GM12875 (cell line): ENCODE measurements at regions not wholly inside any gene's neighbourhood (a gene's known extent, or its start where the extent isn't known, plus 50 kb on each side); places are given as distances from the start of the nearest gene placed in this dataset.
"Not testable (repeated sequence)": the region's sequence is repeated elsewhere in the genome, so short reads cannot be mapped to it uniquely, and the experiment has no call there.

ENCODE experiments used
- H3K4me3 ChIP-seq: one replicate; pipeline ENCODE4 v1.5.1; 2011; ENCODE audit warnings: low read depth, low read length, control low read depth
- TF ChIP-seq, protein P1 (sequence below): IDR thresholded peaks from 2 replicates; pipeline ENCODE4 v1.5.1; 2011; ENCODE audit warnings: low read depth, mild to moderate bottlenecking, control low read depth, inconsistent platforms, low read length, moderate library complexity, borderline replicate concordance; ENCODE audit not compliant: insufficient read depth

DNA sequence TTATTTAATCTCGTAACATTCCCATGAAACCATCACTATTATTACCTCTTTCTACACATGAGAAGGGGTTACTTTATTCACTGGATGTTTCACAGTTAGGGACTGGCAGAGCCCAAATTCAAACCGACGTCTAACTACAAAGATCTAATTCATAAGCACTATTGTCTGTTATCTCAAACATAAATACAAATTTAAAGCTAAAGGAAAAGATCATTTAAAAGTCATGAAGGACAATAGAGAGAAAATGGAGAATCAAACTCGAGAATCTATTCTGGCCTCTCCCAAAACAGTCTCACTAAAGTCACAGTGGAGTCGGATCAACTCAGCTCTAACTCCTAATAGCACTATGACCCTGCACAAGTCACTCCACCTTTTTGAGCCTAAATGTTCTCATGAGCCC is 287.7 kb downstream of the ZIC4 start:
- TF ChIP-seq, protein P1, sequence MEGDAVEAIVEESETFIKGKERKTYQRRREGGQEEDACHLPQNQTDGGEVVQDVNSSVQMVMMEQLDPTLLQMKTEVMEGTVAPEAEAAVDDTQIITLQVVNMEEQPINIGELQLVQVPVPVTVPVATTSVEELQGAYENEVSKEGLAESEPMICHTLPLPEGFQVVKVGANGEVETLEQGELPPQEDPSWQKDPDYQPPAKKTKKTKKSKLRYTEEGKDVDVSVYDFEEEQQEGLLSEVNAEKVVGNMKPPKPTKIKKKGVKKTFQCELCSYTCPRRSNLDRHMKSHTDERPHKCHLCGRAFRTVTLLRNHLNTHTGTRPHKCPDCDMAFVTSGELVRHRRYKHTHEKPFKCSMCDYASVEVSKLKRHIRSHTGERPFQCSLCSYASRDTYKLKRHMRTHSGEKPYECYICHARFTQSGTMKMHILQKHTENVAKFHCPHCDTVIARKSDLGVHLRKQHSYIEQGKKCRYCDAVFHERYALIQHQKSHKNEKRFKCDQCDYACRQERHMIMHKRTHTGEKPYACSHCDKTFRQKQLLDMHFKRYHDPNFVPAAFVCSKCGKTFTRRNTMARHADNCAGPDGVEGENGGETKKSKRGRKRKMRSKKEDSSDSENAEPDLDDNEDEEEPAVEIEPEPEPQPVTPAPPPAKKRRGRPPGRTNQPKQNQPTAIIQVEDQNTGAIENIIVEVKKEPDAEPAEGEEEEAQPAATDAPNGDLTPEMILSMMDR: no peak
- H3K4me3 ChIP-seq: no peak overlapping the region

DNA sequence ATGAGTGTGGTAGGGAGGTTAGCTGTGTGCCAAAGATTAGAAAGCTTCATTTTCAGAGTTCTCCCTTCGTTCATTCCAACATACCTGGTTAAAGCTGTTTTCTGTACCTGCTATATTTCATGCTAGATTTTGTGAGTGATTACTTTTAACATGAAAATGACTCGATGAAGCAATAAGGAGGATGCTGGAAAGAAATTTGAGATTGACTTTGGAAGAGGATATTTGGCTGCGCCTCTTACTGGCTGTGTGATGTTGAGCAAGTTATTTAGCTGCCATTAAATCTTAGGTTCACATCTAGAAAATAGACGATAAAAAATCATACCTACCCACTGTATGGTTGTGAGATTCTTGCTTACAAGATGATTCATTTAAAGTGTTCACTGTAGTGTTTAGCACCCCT is 288.7 kb downstream of the ZIC4 start:
- TF ChIP-seq, protein P1: no peak
- no peak overlapping the region for H3K4me3 ChIP-seq

DNA sequence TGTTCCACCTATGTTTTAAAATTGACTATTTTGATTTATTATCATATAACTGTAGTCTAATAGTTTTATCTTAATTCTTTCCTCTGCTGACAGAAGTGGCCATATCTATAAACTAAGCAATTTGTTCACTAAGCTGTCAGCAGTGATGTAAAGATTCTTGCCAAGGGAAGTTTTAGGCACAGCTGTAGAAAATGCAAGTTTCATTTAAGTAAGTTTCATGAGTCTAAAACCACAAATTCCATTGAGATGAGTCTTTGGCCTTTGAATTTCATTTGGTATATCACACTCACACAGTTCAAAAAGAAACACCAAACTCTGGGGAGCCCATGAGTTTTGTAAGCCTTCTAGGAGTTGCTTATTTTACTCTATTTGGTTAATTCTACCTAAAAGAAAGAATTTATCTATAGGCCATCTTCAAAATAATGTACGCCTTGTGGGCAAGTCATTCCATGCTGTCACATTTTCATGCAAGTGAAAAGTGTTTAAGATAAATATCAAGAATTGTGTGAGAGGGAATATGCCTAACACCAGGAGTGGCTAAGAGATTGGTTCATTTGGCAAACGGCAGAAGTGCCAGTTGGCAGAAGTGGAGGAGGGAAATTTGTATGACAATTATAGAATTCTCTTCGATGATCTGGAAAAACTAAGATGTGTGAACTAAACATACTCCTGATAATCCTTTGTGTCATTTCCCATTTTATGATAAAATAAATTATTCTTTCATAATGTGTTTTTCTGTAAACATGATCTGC is 292.9 kb downstream of the ZIC4 start:
- no peak overlapping the region for H3K4me3 ChIP-seq
- TF ChIP-seq, protein P1: no peak

DNA sequence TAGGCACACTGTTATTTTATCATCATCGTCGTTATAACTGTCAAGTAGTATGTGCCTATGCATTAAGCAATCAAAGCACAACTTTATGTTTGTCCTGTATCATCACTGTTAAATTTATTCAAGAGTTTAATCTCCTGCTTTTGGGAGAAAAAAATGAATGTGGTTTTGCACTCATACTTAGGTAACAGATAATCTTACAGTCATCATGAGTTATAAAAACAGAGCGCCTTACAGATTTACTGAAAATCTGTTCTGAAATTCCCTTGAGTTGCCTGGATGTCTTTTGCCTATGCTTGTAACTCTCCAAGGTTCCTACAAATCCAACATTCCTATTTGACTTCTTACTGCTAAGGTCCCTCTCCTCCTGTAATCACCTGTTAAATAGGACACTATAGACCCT is 307.3 kb downstream of the ZIC4 start:
- no peak overlapping the region for H3K4me3 ChIP-seq
- TF ChIP-seq, protein P1: no peak

DNA sequence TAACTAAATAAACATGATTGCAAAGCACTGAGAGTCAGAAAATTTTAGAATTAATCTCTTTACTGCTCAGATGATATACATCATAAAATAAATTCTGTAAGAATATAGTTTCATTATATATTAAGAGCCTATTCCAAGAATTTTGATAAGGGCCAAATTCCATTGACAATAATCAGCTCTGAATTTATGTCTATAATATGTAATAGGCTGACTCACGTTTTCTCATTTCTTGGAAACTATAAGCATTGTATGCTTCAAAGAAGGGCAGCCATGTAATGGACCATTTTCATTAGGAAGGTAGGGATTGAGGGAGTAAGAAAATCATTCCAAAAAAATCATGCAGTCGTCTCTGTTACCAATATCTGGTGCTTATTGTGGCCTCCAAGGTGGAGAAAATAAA is 315.9 kb downstream of the ZIC4 start:
- no peak overlapping the region for H3K4me3 ChIP-seq
- TF ChIP-seq, protein P1: no peak

DNA sequence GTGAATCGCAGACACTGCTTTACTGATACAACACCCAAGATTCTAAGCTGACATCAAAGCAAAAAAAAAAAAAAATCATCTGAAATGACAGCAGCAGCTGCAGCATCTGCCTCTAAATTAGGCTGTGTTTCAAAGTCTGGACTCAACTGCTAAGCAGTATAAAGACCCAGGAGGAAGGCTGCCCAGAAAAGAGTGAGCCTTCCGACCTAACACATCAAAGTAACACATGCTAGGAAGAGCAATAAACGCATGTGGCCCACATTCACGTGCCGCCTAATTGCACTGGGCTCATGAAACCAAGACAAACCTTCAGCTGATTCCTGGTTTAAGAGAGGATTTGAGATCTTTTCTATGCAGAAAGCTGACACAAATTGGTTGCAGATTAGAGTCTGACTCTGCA is 317.1 kb downstream of the ZIC4 start:
- no peak overlapping the region for H3K4me3 ChIP-seq
- TF ChIP-seq, protein P1: no peak

DNA sequence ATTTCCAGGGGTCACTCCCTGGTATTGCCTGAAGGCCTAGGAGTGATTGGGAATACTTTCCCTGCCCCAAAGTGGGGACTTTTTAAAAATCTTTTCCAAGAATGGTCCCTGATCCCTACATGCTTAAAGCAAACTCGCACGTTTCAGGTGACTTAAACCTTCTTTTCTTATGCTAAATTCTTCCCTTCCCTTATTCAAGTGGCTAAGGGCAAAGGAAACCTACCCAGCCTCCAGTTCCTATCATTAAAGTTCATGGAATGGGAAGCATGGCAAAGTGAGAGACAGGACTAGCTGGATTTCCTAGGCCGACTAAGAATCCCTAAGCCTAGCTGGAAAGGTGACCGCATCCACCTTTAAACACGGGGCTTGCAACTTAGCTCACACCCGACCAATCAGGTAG is 346.8 kb downstream of the ZIC4 start:
- not testable (repeated sequence) for H3K4me3 ChIP-seq
